ENCODE measurements at regions not wholly inside any gene's neighbourhood (a gene's known extent, or its start where the extent isn't known, plus 50 kb on each side); places are given as distances from the start of the nearest gene placed in this dataset.
"Not testable (repeated sequence)": the region's sequence is repeated elsewhere in the genome, so short reads cannot be mapped to it uniquely, and the experiment has no call there.

GRCh38 chr22:23379540-23380229 is 199.4 kb downstream of the BCR start:
- not testable (repeated sequence) for DNase-seq

DNA sequence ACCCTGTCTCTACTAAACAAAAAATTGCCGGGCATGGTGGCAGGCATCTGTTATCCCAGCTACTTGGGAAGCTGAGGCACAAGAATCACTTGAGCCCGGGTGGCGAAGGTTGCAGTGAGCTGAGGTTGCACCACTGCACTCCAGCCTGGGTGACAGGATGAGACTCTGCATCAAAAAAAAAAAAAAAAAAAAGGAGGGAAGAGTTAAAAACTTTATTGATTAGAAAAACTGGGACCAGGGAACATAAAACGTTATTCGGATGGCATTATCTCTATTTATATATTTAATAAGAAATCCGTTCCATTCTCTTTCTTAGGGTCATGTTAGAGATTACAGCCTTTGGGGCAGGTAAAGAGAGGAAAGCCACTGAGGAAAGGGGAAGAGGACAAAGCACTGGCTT is 197.5 kb downstream of the BCR start:
- no peak for DNase-seq

- no peak for DNase-seq
Measured at GRCh38 chr22:23376256-23376655, 195.9 kb downstream of the BCR start.

- no peak for DNase-seq
Measured at GRCh38 chr22:23375031-23375827, 194.9 kb downstream of the BCR start.

DNA sequence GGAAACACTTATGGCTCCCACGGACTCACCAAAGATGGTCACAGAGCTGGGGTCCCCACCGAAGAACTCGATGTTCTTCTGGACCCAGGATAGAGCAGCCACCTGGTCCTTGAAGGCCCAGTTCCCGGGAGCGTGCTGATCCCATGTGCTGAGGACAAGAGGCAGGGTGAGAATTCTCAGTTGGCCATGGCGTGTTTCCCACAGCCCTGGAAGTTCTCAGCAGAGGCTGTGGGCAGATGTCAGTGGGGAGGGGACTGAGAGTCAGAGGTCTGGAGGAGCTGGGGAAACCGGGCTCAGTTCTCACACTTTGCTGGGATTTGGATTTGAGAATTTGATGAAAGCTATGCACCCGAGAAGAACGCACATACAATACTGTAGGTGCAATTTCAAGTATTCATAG is 193.3 kb downstream of the BCR start:
- no peak for DNase-seq

- no peak for DNase-seq
Measured at GRCh38 chr22:23370251-23370650, 189.9 kb downstream of the BCR start.

DNA sequence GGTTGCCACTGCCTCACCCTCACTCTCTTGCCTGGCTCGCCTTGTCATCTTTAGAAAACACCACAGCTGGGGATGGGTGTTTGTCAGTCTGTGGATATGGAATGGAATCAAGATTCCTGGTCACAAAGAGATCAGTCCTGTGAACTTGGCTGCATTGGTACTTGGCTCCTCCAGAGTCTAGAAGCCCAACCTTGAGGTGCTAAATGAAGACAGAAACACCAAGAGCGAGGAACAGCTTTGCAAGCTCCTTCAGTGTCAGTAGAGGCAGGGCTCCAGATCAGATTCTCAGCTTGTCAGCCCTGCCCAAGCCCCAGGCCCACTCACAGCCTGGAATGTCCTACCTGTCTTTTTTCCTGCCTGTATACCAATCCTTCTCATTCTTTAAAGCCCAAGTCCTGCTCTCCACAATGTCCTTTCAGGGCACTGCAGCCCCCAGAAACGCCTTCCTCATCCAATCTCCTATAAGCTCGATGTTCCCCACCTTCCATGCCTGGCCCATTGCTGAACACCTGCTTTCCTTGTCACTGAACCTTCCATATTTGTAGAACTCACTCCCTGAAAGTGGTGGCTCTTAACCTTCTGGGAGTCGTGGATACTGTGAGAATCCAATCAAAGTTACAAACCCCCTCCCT is 188.9 kb downstream of the BCR start:
- no peak for DNase-seq
